Erythroblast (primary cell): ENCODE measurements at regions not wholly inside any gene's neighbourhood (a gene's known extent, or its start where the extent isn't known, plus 50 kb on each side); places are given as distances from the start of the nearest gene placed in this dataset.
"Not testable (repeated sequence)": the region's sequence is repeated elsewhere in the genome, so short reads cannot be mapped to it uniquely, and the experiment has no call there.

Experiments used
- GATA1 ChIP-seq: IDR thresholded peaks from 2 replicates; pipeline ENCODE4 v1.6.1; 2011; ENCODE audit warnings: low read depth, mild to moderate bottlenecking, control low read depth, low read length, moderate library complexity
- POLR2A ChIP-seq: IDR thresholded peaks from 2 replicates; pipeline ENCODE4 v1.6.1; 2011; ENCODE audit warnings: mild to moderate bottlenecking, low read length

DNA sequence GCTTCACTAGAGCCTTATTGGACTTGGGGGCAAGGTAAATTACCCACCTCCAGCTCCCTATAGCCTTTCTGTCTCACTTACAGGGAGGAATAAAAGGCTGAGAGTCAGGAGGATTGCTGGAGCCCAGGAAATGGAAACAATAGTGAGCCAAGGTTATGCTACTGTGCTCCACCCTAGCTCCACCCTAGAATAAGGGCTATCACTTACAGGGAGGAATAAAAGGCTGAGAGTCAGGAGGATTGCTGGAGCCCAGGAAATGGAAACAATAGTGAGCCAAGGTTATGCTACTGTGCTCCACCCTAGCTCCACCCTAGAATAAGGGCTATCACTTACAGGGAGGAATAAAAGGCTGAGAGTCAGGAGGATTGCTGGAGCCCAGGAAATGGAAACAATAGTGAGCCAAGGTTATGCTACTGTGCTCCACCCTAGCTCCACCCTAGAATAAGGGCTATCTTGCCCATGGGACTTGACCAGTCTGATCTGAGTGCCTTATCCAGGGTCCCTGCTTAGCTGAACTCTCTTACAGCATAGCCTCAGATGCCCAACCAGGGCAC lies 150.6 kb upstream of the UGT8 start:
- not testable (repeated sequence) for TF ChIP-seq POLR2A, GATA1
